Activated naive CD4-positive, alpha-beta T cell treated with anti-CD3 and anti-CD28 coated beads, Interleukin-2, amount 50 U/mL, for 24 hours (primary cell): ENCODE measurements at regions not wholly inside any gene's neighbourhood (a gene's known extent, or its start where the extent isn't known, plus 50 kb on each side); places are given as distances from the start of the nearest gene placed in this dataset.

Experiments
- H3K27ac Mint-ChIP-seq: one replicate; pipeline ENCODE4 v1.8.0; 2021; ENCODE audit warnings: mild to moderate bottlenecking, mixed read lengths
- H3K27me3 Mint-ChIP-seq: one replicate; pipeline ENCODE4 v1.8.0; 2021; ENCODE audit warnings: mixed read lengths
- H3K36me3 Mint-ChIP-seq: one replicate; pipeline ENCODE4 v1.8.0; 2021; ENCODE audit warnings: mixed read lengths
- H3K4me1 Mint-ChIP-seq: one replicate; pipeline ENCODE4 v1.8.0; 2021; ENCODE audit warnings: mixed read lengths
- H3K4me3 Mint-ChIP-seq: one replicate; pipeline ENCODE4 v1.8.0; 2021; ENCODE audit warnings: mild to moderate bottlenecking, mixed read lengths
- H3K9me3 Mint-ChIP-seq: one replicate; pipeline ENCODE4 v1.8.0; 2021; ENCODE audit warnings: mixed read lengths

DNA sequence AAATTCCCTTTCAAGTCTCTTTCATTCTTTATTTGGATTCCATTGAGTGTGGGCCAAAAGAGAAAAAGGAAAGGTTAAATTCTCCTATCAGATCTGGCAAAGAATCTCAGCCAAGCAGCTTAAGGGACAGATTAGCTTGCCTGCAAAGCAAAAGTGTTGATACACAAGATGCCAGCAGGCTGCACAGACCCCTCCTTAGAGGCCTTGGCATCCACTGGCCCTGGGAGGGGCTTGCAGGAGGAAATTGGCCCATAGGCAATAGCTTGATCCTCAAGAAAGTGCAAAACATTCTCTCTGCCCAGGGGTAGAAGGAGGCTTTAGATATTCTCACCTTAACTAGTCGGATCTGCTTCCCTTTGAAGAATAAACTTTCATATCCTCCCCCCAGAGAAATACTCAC is 300.4 kb upstream of the CPEB2 start:
- H3K36me3 Mint-ChIP-seq = no peaks in the 10 kb centered on the region
- no peak overlapping the region for H3K4me3 Mint-ChIP-seq
- peaks cover 1% of the 10 kb centered on the region for H3K27me3 Mint-ChIP-seq
- no peaks in the 10 kb centered on the region for H3K4me1 Mint-ChIP-seq
- H3K9me3 Mint-ChIP-seq = no peaks in the 10 kb centered on the region
- H3K27ac Mint-ChIP-seq = no peak overlapping the region

DNA sequence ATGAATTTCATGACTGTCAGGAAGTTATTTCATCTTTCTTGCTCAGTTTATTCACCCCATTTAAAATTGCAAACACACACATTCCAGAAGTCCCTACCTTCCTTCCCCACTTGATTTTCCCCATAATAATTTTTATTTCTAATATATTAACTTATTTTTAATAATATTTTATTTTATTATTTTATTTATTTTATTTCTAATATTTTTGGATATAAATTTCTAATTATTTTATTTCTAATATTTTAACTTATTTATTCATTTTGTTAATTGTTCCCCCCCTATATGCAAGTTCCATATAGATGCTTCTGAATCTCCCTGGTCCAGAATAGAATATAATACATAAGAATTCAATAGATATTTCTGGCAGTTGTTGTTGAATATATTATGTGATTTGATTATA is 293.7 kb upstream of the CPEB2 start:
- H3K27ac Mint-ChIP-seq = no peak overlapping the region
- H3K27me3 Mint-ChIP-seq = peaks cover 6% of the 10 kb centered on the region
- no peak overlapping the region for H3K4me3 Mint-ChIP-seq
- no peaks in the 10 kb centered on the region for H3K4me1 Mint-ChIP-seq
- H3K36me3 Mint-ChIP-seq = no peaks in the 10 kb centered on the region
- H3K9me3 Mint-ChIP-seq = no peaks in the 10 kb centered on the region

DNA sequence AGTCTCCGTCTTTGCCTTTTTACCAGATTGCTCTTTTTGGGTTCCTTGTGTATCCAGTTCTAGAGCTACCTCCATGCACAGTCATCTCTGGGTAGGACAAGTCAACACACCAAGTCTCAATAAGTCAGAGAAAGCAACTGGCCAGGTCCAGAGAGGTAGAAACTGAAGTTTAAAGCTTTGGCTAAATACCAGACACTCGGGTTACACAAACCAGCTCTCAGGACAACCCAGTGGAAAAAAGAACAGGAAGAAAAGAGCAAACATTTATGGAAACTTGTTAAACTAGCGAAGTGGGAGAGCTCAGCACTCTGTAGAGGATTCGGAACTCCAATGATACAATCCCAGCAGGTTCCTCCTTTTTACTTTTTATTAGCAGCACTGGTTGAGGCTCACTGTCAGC is 291.0 kb upstream of the CPEB2 start:
- no peak overlapping the region for H3K27ac Mint-ChIP-seq
- H3K4me3 Mint-ChIP-seq = no peak overlapping the region
- H3K9me3 Mint-ChIP-seq = no peaks in the 10 kb centered on the region
- no peaks in the 10 kb centered on the region for H3K4me1 Mint-ChIP-seq
- H3K36me3 Mint-ChIP-seq = no peaks in the 10 kb centered on the region
- H3K27me3 Mint-ChIP-seq = peaks cover 6% of the 10 kb centered on the region

DNA sequence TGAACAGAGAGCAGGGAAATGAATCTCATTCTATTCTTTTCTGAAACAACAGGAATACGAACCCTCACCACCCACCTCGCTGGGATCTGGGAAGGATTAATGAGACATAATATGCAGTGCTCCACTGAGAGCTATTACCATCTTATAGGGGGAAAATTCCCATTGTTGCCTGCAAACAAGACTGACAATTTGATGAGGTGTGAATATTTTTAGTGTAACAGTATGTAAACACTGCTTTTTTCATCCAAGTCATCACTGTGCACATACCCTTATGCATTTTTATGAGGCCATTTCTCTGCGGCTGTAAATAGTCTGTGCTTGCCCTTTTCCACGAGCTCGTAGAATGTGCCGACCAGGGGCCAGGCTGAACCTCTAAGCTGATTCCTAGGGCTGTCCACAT is 285.6 kb upstream of the CPEB2 start:
- Mint-ChIP-seq H3K9me3 (no peaks in the 10 kb centered on the region), H3K27me3 (peaks cover 5% of the 10 kb centered on the region), H3K36me3 (no peaks in the 10 kb centered on the region), H3K4me1 (no peaks in the 10 kb centered on the region), H3K4me3 (no peak overlapping the region), H3K27ac (no peak overlapping the region)

DNA sequence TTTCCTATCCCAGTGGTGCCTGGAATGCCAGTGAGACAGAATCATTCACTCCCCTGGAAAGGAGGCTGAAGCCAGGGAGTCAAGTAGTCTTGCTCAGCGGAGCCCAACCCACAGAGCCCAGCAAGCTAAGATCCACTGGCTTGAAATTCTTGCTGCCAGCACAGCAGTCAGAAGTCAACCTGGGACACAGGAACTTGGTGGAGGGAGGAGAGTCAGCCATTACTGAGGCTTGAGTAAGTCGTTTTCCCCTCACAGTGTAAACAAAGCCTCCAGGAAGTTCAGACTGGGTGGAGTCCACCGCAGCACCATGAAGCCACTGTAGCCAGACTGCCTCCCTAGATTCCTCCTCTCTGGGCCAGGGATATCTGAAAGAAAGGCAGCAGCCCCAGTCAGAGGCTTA is 283.2 kb upstream of the CPEB2 start:
- no peaks in the 10 kb centered on the region for H3K9me3 Mint-ChIP-seq
- H3K27me3 Mint-ChIP-seq = peaks cover 5% of the 10 kb centered on the region
- H3K27ac Mint-ChIP-seq = no peak overlapping the region
- H3K4me1 Mint-ChIP-seq = no peaks in the 10 kb centered on the region
- no peak overlapping the region for H3K4me3 Mint-ChIP-seq
- no peaks in the 10 kb centered on the region for H3K36me3 Mint-ChIP-seq

DNA sequence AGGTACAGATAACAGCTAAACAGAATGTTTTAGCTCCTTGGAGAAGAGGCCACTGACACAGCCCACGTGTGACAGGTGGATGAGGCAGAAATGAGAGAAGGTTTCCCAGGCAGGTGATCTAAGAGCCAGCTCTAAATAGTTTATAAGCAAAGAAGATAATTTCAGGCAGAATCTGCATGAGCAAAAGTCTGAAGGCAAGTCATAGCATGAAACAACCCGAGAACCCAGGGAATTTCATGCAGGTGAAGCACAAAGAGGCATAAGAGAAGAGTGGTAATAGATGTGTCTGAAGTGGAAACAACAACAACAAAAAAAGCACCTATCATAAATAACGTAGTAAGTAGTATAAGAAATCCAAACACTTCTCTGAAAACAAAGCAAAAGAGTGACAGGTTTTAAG is 275.8 kb upstream of the CPEB2 start:
- no peaks in the 10 kb centered on the region for H3K36me3 Mint-ChIP-seq

DNA sequence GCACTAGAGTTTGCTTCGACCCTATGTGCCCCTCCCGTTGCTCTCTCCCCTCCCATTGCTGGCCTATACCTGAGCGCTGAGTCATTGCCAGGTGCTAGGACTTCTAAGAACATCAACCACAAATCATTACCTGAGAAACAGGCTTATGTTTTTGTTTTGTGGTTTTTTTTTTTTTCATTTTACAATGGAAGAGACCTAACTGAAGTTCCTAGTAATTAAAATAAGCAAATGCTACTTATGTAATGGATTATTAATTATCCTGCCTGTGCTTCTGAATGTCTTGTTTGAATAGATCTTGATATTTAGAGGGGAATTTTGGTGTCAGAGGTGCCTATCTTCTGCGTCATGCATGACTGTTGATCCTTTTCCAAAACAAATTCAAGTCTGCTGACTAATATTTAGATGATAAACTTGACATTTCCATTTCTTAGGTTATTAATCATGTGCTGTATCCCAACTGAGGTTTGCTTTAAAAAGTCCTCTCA is 275.4 kb upstream of the CPEB2 start:
- Mint-ChIP-seq H3K9me3 (no peaks in the 10 kb centered on the region), H3K4me3 (no peak overlapping the region), H3K4me1 (no peaks in the 10 kb centered on the region), H3K27ac (no peak overlapping the region), H3K36me3 (no peaks in the 10 kb centered on the region), H3K27me3 (peaks cover 1% of the 10 kb centered on the region)

More for the DNA sequence above, 275.8 kb upstream of the CPEB2 start:
- no peak overlapping the region for H3K4me3 Mint-ChIP-seq
- H3K9me3 Mint-ChIP-seq = no peaks in the 10 kb centered on the region
- H3K4me1 Mint-ChIP-seq = no peaks in the 10 kb centered on the region
- H3K27ac Mint-ChIP-seq = no peak overlapping the region
- H3K27me3 Mint-ChIP-seq = peaks cover 1% of the 10 kb centered on the region

DNA sequence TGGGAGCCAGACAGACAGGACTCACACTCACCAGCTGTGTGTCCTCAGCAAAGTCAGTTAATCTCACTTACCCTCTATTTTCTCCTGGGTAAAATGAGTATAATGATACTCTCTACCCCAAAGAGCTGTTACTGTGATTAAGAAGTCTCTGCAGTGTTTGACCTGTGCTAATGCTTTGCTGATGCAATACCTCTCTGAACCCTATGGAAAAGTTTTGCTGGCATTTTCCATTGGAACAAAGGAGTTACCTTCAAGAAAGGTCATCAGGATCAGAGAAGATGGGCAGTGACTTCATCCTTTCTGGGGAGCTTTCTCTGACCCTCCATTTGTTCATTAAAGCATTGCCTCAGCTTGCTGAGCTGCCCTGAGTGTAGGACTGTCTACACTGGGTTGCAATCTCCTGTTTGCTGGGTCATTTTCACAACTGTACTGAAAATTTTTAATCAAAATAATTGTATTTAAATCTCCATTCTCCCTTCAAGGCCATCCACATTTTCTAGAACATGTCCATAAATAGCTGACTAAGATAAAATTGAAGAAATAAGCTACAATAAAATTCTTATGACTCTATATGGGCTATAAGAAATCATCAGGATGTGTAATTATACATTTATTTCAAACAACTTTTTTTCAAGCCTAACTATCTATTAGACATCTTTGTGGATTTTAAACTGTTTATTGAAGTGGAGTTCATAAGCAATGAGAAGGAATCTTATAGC is 272.8 kb upstream of the CPEB2 start:
- no peaks in the 10 kb centered on the region for H3K9me3 Mint-ChIP-seq
- H3K36me3 Mint-ChIP-seq = no peaks in the 10 kb centered on the region
- H3K27ac Mint-ChIP-seq = no peak overlapping the region
- peaks cover 1% of the 10 kb centered on the region for H3K27me3 Mint-ChIP-seq
- no peak overlapping the region for H3K4me3 Mint-ChIP-seq
- no peaks in the 10 kb centered on the region for H3K4me1 Mint-ChIP-seq

DNA sequence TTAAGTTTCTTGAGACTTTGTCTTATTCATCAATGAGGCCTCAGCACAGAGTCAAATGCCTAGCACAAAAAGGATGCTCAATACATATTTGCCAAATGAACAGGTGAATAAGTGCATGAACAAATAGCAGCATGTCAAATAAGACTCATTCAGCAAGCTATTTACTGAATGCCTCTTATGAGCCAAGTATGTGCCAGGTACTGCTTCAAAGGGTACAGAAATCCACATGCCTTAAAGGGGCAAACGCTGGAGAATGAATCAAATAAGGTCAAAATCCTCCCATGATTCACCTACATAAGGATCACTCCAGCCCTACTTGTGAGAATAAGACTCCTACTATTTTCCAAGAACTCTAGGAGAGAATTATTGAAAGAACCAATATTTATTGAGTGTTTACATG is 260.2 kb upstream of the CPEB2 start:
- H3K9me3 Mint-ChIP-seq = no peaks in the 10 kb centered on the region
- no peaks in the 10 kb centered on the region for H3K36me3 Mint-ChIP-seq
- no peak overlapping the region for H3K27ac Mint-ChIP-seq
- H3K27me3 Mint-ChIP-seq = peaks cover 9% of the 10 kb centered on the region
- no peaks in the 10 kb centered on the region for H3K4me1 Mint-ChIP-seq
- H3K4me3 Mint-ChIP-seq = no peak overlapping the region

DNA sequence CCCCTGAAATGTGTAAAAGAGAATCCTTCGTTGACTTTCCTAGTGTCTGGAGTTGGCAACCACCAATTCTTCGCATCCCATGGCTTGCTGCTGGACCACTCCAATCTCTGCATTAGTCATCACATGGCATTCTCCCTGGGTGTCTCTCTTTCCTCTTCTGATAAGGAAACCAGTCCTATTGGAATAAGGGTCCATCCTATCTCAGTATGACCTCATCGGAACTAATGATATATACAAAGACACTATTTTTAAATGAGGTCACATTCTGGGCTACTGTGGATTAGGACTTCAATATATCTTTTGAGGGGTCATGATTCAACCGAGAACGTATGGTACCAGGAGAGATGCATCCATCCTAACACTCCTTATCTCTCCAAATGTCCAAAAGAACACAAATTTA is 259.1 kb upstream of the CPEB2 start:
- Mint-ChIP-seq H3K27me3 (peaks cover 8% of the 10 kb centered on the region), H3K27ac (no peak overlapping the region), H3K36me3 (no peaks in the 10 kb centered on the region), H3K4me3 (no peak overlapping the region), H3K4me1 (no peaks in the 10 kb centered on the region), H3K9me3 (no peaks in the 10 kb centered on the region)

DNA sequence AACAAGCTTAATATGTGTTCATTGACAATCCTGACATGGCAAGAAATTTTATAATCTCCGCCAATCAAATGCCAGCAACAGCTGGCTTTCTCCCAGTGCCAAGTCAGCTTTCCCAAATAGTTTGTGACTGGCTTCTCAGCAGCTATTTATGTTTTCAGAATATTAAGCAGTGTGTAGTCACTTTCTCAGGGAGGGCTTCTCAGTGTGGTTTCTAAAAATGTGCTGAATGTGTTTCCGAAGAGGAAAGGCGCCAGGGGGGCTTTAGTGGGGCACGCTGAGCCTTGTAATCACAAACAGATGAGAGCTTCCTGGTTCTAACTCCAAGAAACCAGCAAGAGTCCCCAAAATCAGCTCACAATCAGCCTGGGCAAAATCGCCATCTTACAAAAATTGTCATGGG is 258.7 kb upstream of the CPEB2 start:
- H3K4me3 Mint-ChIP-seq = no peak overlapping the region
- no peaks in the 10 kb centered on the region for H3K36me3 Mint-ChIP-seq

DNA sequence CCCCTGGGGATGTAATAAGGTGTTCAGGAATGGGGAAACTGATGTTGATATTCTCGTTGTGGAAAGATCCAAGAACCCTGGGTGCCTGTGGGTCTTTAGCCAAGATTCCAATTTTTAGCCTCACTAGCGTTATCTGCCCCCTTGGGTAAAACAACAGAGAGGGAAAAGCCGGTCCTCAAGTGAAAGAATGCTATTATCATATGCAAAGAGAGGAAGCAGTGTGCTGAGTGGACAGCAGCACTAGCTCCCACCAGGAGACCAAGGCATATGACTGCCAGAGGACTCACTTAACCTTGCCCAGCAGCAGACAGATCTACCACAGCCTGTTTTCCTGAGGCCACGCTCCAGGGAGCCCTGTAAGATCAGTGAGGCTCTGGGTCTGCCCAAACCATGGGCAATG is 257.9 kb upstream of the CPEB2 start:
- H3K4me3 Mint-ChIP-seq = no peak overlapping the region
- H3K36me3 Mint-ChIP-seq = no peaks in the 10 kb centered on the region
- no peak overlapping the region for H3K27ac Mint-ChIP-seq
- H3K4me1 Mint-ChIP-seq = no peaks in the 10 kb centered on the region
- H3K9me3 Mint-ChIP-seq = no peaks in the 10 kb centered on the region
- peaks cover 6% of the 10 kb centered on the region for H3K27me3 Mint-ChIP-seq

More for the DNA sequence above, 258.7 kb upstream of the CPEB2 start:
- Mint-ChIP-seq H3K27ac (no peak overlapping the region), H3K27me3 (peaks cover 6% of the 10 kb centered on the region), H3K9me3 (no peaks in the 10 kb centered on the region), H3K4me1 (no peaks in the 10 kb centered on the region)

DNA sequence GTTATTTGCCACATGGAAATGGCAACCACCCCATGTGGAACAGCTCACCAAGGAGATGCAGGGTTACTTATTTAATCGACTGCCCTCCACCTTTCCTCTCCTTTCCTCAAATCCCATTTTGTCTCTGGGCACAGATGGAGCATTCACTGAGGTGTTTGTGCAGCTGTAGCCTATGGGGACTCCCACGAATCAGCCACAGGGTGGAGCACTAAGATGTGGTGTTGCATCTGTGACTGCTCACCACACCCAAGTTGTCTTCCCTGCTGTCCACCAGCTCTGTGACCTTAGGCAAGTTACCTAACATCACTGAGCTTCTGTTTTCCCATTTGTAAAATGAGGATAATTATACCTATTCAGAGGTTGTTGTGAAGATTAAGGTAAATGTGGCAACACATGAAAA is 252.4 kb upstream of the CPEB2 start:
- H3K4me3 Mint-ChIP-seq = no peak overlapping the region
- H3K9me3 Mint-ChIP-seq = peaks cover 7% of the 10 kb centered on the region
- H3K36me3 Mint-ChIP-seq = no peaks in the 10 kb centered on the region
- no peaks in the 10 kb centered on the region for H3K4me1 Mint-ChIP-seq
- H3K27ac Mint-ChIP-seq = no peak overlapping the region
- peaks cover 1% of the 10 kb centered on the region for H3K27me3 Mint-ChIP-seq

DNA sequence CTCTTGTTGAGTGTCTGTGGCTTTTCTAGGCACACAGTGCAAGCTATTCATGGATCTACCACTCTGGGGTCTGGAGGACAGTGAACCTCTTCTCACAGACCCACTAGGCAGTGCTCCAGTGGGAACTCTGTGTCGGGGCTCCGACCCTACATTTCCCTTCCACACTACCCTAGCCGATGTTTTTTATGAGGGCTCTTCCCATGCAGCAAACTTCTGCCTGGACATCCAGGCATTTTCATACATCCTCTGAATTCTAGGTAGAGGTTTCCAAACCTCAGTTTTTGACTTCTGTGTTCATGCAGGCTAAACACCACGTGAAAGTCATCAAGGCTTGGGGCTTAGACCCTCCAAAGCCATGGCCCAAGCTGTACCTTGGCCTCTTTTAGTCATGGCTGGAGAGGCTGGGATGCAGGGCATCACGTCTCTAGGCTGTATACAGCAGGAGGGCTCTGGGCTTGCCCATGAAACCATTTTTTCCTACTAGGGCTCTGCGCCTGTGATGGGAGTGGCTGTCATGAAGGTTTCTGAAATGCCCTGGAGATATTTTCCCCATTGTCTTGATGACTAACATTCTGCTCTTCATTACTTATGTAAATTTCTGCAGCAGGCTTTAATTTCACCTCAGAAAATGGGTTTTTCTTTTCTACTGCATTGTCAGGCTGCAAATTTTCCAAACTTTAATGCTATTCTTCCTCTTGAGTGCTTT is 249.8 kb upstream of the CPEB2 start:
- H3K4me1 Mint-ChIP-seq = no peaks in the 10 kb centered on the region
- no peak overlapping the region for H3K27ac Mint-ChIP-seq
- no peaks in the 10 kb centered on the region for H3K36me3 Mint-ChIP-seq
- H3K27me3 Mint-ChIP-seq = peaks cover 1% of the 10 kb centered on the region
- no peak overlapping the region for H3K4me3 Mint-ChIP-seq
- peaks cover 7% of the 10 kb centered on the region for H3K9me3 Mint-ChIP-seq

DNA sequence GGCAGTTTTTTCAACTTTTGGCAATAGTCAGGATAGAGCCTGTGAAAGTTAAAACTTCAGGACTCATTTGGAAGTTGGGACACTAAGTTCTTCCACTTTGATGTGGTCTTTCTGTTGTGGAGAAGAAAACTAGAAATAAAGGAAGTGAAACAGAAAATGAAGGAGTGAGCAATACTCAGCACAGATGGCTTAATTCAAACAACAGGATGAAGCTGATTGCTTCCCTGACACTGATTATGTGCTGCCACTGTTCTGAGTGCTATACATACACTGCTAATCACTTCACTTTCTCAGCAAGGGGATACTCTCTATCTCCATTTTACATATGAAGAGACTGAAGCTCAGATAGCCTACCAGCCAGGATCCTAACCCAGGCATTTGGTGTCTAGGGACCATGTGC is 235.1 kb upstream of the CPEB2 start:
- Mint-ChIP-seq H3K27me3 (peaks cover 5% of the 10 kb centered on the region), H3K9me3 (no peaks in the 10 kb centered on the region), H3K4me1 (no peaks in the 10 kb centered on the region), H3K27ac (no peak overlapping the region), H3K4me3 (no peak overlapping the region), H3K36me3 (no peaks in the 10 kb centered on the region)

DNA sequence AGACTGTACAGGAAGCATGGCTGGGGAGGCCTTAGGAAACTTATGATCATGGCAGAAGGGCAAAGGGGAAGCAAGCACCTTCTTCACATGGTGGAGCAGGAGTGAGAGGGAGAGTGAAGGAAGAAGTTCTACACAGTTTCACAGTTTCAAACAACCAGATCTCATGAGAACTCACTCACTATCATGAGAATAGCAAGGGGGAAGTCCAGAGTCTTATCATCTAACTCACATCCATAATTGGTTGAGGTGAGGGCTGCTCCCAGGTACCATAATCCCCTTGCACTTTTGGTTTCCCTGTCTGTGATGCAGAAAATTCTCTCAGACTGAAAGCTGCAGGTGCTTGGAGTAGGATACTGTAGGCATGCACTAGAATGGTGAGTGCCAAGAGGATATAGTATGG is 233.8 kb upstream of the CPEB2 start:
- H3K36me3 Mint-ChIP-seq = no peaks in the 10 kb centered on the region
- H3K4me1 Mint-ChIP-seq = no peaks in the 10 kb centered on the region
- H3K27ac Mint-ChIP-seq = no peak overlapping the region
- peaks cover 3% of the 10 kb centered on the region for H3K9me3 Mint-ChIP-seq
- no peak overlapping the region for H3K4me3 Mint-ChIP-seq
- peaks cover 8% of the 10 kb centered on the region for H3K27me3 Mint-ChIP-seq
